Spleen (tissue), 7 donors: ENCODE measurements at regions not wholly inside any gene's neighbourhood (a gene's known extent, or its start where the extent isn't known, plus 50 kb on each side); places are given as distances from the start of the nearest gene placed in this dataset.

Source experiments
- POLR2A ChIP-seq, 3 donors: fragments of 450-650 bp; IDR thresholded peaks; one replicate each; pipeline ENCODE4 v1.5.1; 2017; ENCODE audit warnings: antibody characterized with exemption in 3 of 3, mild to moderate bottlenecking in 1 of 3
- TF ChIP-seq, protein P1 (sequence below), 11 experiments: fragments of 200-600 bp in 7 of 11; fragments of 450-650 bp in 4 of 11; sonication (generic) in 4 of 11; IDR thresholded peaks in 8 of 11; conservative IDR thresholded peaks in 3 of 11; 1 replicate in 7 of 11; 2 replicates in 4 of 11; pipeline versions ENCODE4 v1.4.0 to v1.8.0; 2016 to 2021; ENCODE audit warnings: antibody characterized with exemption in 11 of 11, inconsistent platforms in 4 of 11, mild to moderate bottlenecking in 1 of 11
- donor health status: DM: no; HTN: no; CAD: no; lungs with moderate emphysema.
- donor health status: DM: no; HTN: no; CAD: no.
- donor health status: DM: no; HTN: no; CAD: no.

GRCh38 chr11:64475145-64475544 lies 80.6 kb upstream of the SLC22A11 start:
- TF ChIP-seq, protein P1, sequence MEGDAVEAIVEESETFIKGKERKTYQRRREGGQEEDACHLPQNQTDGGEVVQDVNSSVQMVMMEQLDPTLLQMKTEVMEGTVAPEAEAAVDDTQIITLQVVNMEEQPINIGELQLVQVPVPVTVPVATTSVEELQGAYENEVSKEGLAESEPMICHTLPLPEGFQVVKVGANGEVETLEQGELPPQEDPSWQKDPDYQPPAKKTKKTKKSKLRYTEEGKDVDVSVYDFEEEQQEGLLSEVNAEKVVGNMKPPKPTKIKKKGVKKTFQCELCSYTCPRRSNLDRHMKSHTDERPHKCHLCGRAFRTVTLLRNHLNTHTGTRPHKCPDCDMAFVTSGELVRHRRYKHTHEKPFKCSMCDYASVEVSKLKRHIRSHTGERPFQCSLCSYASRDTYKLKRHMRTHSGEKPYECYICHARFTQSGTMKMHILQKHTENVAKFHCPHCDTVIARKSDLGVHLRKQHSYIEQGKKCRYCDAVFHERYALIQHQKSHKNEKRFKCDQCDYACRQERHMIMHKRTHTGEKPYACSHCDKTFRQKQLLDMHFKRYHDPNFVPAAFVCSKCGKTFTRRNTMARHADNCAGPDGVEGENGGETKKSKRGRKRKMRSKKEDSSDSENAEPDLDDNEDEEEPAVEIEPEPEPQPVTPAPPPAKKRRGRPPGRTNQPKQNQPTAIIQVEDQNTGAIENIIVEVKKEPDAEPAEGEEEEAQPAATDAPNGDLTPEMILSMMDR (IDR thresholded peaks at IDR 0.05 in 8 of 11, conservative IDR thresholded peaks at IDR 0.05 in 3 of 11) = no peak
- TF ChIP-seq POLR2A (IDR thresholded peaks at IDR 0.05) = no peak
